ENCODE measurements at regions not wholly inside any gene's neighbourhood (a gene's known extent, or its start where the extent isn't known, plus 50 kb on each side); places are given as distances from the start of the nearest gene placed in this dataset.

- Histone ChIP-seq H3K4me2 (ENCODE audit: low read length) (no peak overlapping the region), H3K9ac (ENCODE audit: low read length) (no peak overlapping the region), H3K9me3 (ENCODE audit: low read length) (no peaks in the 10 kb centered on the region), H2AFZ (ENCODE audit: low read length) (no peak overlapping the region), H3K4me3 (ENCODE audit: low read length) (no peak overlapping the region), H3F3A (ENCODE audit: low read length, unreplicated experiment) (no peaks in the 10 kb centered on the region), H3K27ac (ENCODE audit: low read length) (no peak overlapping the region), H3K4me1 (ENCODE audit: insufficient read depth, low read length) (no peaks in the 10 kb centered on the region), H3K27me3 (ENCODE audit: low read length) (no peaks in the 10 kb centered on the region), H3K79me2 (ENCODE audit: low read length) (no peaks in the 10 kb centered on the region), H3K9me2 (replicated peaks; ENCODE audit: low read length) (no peaks in the 10 kb centered on the region), H4K20me1 (ENCODE audit: low read length) (no peaks in the 10 kb centered on the region), H3K36me3 (ENCODE audit: low read depth, low read length) (no peaks in the 10 kb centered on the region)
- CTCF ChIA-PET, result no interaction called here
- DNase-seq, result no peak
- POLR2A ChIA-PET (ENCODE audit: unreplicated experiment), result no interaction called here
- no TSS peak for BruUV-seq (replicated peaks)
- intact Hi-C loops (cut with micrococcal nuclease), result no loop called here
- TF ChIP-seq EZH2phosphoT487 (IDR thresholded peaks at IDR 0.05; ENCODE audit: borderline replicate concordance, low read length) (no peak), CTCF (conservative IDR thresholded peaks at IDR 0.05; ENCODE audit: low read depth, low read length) (no peak), EZH2 (IDR thresholded peaks at IDR 0.05; ENCODE audit: low read length, unreplicated experiment) (no peak)
- no peak for ATAC-seq
Observed at GRCh38 chr3:94459167-94459566, 396.3 kb downstream of the NSUN3 start.

- no peak overlapping the region for H3K27ac ChIP-seq (ENCODE audit: low read length)
- H3K36me3 ChIP-seq (ENCODE audit: low read depth, low read length), result no peaks in the 10 kb centered on the region
- no peaks in the 10 kb centered on the region for H3K9me3 ChIP-seq (ENCODE audit: low read length)
- H3K9me2 ChIP-seq (replicated peaks; ENCODE audit: low read length), result no peaks in the 10 kb centered on the region
- no peaks in the 10 kb centered on the region for H3K27me3 ChIP-seq (ENCODE audit: low read length)
- TF ChIP-seq EZH2 (IDR thresholded peaks at IDR 0.05; ENCODE audit: low read length, unreplicated experiment), result no peak
- TF ChIP-seq EZH2phosphoT487 (IDR thresholded peaks at IDR 0.05; ENCODE audit: borderline replicate concordance, low read length), result no peak
- TF ChIP-seq CTCF (conservative IDR thresholded peaks at IDR 0.05; ENCODE audit: low read depth, low read length), result no peak
- no peaks in the 10 kb centered on the region for H3F3A ChIP-seq (ENCODE audit: low read length, unreplicated experiment)
- H3K4me2 ChIP-seq (ENCODE audit: low read length), result no peak overlapping the region
- H2AFZ ChIP-seq (ENCODE audit: low read length), result no peak overlapping the region
- H3K4me3 ChIP-seq (ENCODE audit: low read length), result no peak overlapping the region
- no TSS peak for BruUV-seq (replicated peaks)
- ChIA-PET CTCF (no interaction called here), POLR2A (ENCODE audit: unreplicated experiment) (no interaction called here)
- intact Hi-C loops (cut with micrococcal nuclease), result no loop called here
- no peaks in the 10 kb centered on the region for H4K20me1 ChIP-seq (ENCODE audit: low read length)
- H3K4me1 ChIP-seq (ENCODE audit: insufficient read depth, low read length), result no peaks in the 10 kb centered on the region
- no peak overlapping the region for H3K9ac ChIP-seq (ENCODE audit: low read length)
- no peak for DNase-seq
- no peak for ATAC-seq
- H3K79me2 ChIP-seq (ENCODE audit: low read length), result no peaks in the 10 kb centered on the region
Observed at GRCh38 chr3:94460931-94461330, 398.1 kb downstream of the NSUN3 start.

GRCh38 chr3:94462931-94463330 is 400.1 kb downstream of the NSUN3 start:
- POLR2A ChIA-PET (ENCODE audit: unreplicated experiment), result no interaction called here
- no peak overlapping the region for H3K4me2 ChIP-seq (ENCODE audit: low read length)
- ATAC-seq, result no peak
- no peak overlapping the region for H3K27ac ChIP-seq (ENCODE audit: low read length)
- no peaks in the 10 kb centered on the region for H3K27me3 ChIP-seq (ENCODE audit: low read length)
- no peaks in the 10 kb centered on the region for H3K9me2 ChIP-seq (replicated peaks; ENCODE audit: low read length)
- no peak overlapping the region for H3K4me3 ChIP-seq (ENCODE audit: low read length)
- H2AFZ ChIP-seq (ENCODE audit: low read length), result no peak overlapping the region
- no peaks in the 10 kb centered on the region for H3F3A ChIP-seq (ENCODE audit: low read length, unreplicated experiment)
- CTCF ChIA-PET, result no interaction called here
- H3K4me1 ChIP-seq (ENCODE audit: insufficient read depth, low read length), result no peaks in the 10 kb centered on the region
- H3K9ac ChIP-seq (ENCODE audit: low read length), result no peak overlapping the region
- no peaks in the 10 kb centered on the region for H3K9me3 ChIP-seq (ENCODE audit: low read length)
- no peaks in the 10 kb centered on the region for H3K79me2 ChIP-seq (ENCODE audit: low read length)
- no TSS peak for BruUV-seq (replicated peaks)
- no peak for TF ChIP-seq EZH2phosphoT487 (IDR thresholded peaks at IDR 0.05; ENCODE audit: borderline replicate concordance, low read length)
- no peak for TF ChIP-seq CTCF (conservative IDR thresholded peaks at IDR 0.05; ENCODE audit: low read depth, low read length)
- no peak for TF ChIP-seq EZH2 (IDR thresholded peaks at IDR 0.05; ENCODE audit: low read length, unreplicated experiment)
- no peak for DNase-seq
- intact Hi-C loops (cut with micrococcal nuclease), result no loop called here
- no peaks in the 10 kb centered on the region for H3K36me3 ChIP-seq (ENCODE audit: low read depth, low read length)
- no peaks in the 10 kb centered on the region for H4K20me1 ChIP-seq (ENCODE audit: low read length)

Data from PC-3 (cell line).